ENCODE measurements at regions not wholly inside any gene's neighbourhood (a gene's known extent, or its start where the extent isn't known, plus 50 kb on each side); places are given as distances from the start of the nearest gene placed in this dataset.

- H3K4me3 ChIP-seq (ENCODE audit: control insufficient read depth, low read depth, low read length): no peak overlapping the region
- no peak for DNase-seq (ENCODE audit: low read depth)
- TF ChIP-seq, protein P1, sequence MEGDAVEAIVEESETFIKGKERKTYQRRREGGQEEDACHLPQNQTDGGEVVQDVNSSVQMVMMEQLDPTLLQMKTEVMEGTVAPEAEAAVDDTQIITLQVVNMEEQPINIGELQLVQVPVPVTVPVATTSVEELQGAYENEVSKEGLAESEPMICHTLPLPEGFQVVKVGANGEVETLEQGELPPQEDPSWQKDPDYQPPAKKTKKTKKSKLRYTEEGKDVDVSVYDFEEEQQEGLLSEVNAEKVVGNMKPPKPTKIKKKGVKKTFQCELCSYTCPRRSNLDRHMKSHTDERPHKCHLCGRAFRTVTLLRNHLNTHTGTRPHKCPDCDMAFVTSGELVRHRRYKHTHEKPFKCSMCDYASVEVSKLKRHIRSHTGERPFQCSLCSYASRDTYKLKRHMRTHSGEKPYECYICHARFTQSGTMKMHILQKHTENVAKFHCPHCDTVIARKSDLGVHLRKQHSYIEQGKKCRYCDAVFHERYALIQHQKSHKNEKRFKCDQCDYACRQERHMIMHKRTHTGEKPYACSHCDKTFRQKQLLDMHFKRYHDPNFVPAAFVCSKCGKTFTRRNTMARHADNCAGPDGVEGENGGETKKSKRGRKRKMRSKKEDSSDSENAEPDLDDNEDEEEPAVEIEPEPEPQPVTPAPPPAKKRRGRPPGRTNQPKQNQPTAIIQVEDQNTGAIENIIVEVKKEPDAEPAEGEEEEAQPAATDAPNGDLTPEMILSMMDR (conservative IDR thresholded peaks at IDR 0.05; ENCODE audit: control insufficient read depth, insufficient read depth, low read depth, low read length): no peak
These were observed 158.0 kb downstream of the TM9SF2 start for GRCh38 chr13:99659226-99659625.

DNA sequence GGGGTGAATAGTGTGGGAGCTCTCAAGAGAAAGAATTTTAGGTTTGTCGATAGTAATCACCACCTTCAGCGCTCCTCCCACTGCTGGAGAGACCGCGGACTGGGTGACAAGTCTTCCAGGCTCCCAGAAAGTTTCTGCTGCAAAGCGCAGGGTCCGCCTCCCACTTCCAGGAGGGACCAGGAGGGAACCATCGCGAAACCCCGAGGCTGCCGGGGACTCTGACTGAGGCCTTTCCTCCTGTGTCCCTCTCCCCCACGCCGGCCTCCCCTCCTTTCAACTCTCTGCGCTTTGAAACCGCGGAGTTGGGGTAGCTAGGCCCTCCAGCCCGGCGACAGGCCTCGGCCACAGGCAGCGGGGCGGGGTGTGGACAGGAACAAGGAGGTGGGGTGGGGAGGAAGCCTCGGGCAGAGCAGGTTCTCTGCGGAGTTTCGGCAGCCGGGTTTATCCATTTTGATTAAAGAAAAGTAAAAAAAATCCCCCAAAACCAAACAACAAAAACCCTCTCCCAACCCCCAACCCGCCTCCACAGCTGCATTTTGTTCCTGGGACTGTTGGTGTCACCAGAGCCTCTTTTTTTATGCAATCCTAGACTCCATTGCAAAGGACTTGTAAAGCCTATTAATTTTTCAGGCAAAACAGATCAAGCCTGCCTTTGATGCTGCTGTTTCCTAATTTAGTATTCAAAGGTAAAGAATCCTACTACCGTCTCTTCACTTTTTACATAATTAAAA, 157.2 kb downstream of the TM9SF2 start:
- TF ChIP-seq, protein P1 (conservative IDR thresholded peaks at IDR 0.05; ENCODE audit: control insufficient read depth, insufficient read depth, low read depth, low read length): peak; percentile 50
- H3K4me3 ChIP-seq (ENCODE audit: control insufficient read depth, low read depth, low read length): peak overlapping the region; percentile 54
- DNase-seq (ENCODE audit: low read depth): peak; percentile 69

DNA sequence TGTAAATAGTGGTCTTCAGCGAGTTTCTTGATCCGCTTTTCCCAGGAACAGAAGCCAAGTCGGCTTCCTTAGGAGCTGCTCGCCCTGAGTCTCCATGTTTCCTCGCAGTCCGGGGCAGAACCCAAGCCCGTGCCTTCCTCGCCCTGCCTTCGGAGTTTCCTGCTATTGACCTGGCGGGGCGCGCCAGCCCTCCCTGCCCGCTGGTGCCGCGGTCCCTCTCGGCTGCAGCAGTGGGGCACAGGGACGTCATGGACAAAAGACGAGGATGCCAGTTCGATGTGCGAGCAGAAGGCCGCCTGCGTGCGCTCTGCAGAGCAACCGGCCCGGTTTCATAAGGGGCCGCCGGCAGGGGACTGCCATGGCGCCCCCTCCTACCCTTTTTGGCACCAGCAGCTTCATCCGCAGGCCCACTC, 156.6 kb downstream of the TM9SF2 start:
- peak; percentile 29 for DNase-seq (ENCODE audit: low read depth)
- H3K4me3 ChIP-seq (ENCODE audit: control insufficient read depth, low read depth, low read length): peak overlapping the region; percentile 54
- TF ChIP-seq, protein P1 (conservative IDR thresholded peaks at IDR 0.05; ENCODE audit: control insufficient read depth, insufficient read depth, low read depth, low read length): no peak

DNA sequence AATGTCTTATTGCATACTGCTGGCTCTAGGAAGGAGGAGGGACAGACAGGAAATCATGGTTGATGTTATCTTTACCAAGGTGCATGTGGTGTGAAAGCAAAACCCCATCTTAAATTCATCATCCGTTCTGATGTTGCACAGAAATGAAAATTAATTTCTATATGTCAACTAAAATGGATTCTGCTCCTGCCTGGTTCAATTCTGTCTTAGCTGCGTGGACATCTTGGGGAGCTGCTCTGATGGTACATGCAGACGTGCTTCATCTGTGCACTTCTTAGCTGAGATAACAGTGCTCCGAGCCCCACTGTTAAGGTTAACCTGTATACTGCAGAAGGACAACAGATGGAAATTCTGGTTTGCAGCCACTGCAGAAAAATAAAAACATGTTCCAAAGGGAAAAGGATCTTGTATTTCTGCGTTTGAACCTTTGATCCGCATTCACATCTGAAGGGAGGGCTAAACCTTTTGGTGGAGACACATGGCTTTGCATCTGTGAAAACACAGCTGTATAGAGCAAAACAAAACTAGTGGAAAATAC, 155.6 kb downstream of the TM9SF2 start:
- no peak for DNase-seq (ENCODE audit: low read depth)
- no peak overlapping the region for H3K4me3 ChIP-seq (ENCODE audit: control insufficient read depth, low read depth, low read length)
- TF ChIP-seq, protein P1 (conservative IDR thresholded peaks at IDR 0.05; ENCODE audit: control insufficient read depth, insufficient read depth, low read depth, low read length): no peak

- no peak overlapping the region for H3K4me3 ChIP-seq (ENCODE audit: control insufficient read depth, low read depth, low read length)
- DNase-seq (ENCODE audit: low read depth): peak; percentile 78
- TF ChIP-seq, protein P1 (conservative IDR thresholded peaks at IDR 0.05; ENCODE audit: control insufficient read depth, insufficient read depth, low read depth, low read length): peak; percentile 95
These were observed 154.9 kb downstream of the TM9SF2 start for GRCh38 chr13:99656092-99656745.

GRCh38 chr13:99655351-99656091, 154.2 kb downstream of the TM9SF2 start:
- peak; percentile 79 for DNase-seq (ENCODE audit: low read depth)
- H3K4me3 ChIP-seq (ENCODE audit: control insufficient read depth, low read depth, low read length): no peak overlapping the region
- TF ChIP-seq, protein P1 (conservative IDR thresholded peaks at IDR 0.05; ENCODE audit: control insufficient read depth, insufficient read depth, low read depth, low read length): no peak

Measured in fibroblast of mammary gland (primary cell).